ENCODE measurements at regions not wholly inside any gene's neighbourhood (a gene's known extent, or its start where the extent isn't known, plus 50 kb on each side); places are given as distances from the start of the nearest gene placed in this dataset.

- Histone ChIP-seq H3K4me2 (ENCODE audit: insufficient read depth in 1 of 2, low read depth in 2 of 2, low read length in 2 of 2) (no peak overlapping the region), H2BK12ac (ENCODE audit: low read depth, low read length) (no peak overlapping the region), H3K9ac (replicated peaks in 1 of 4; ENCODE audit: extremely low read depth in 1 of 4, low read depth in 3 of 4, low read length in 3 of 4) (no peak overlapping the region), H3K27ac (ENCODE audit: low read depth, low read length) (no peak overlapping the region), H3K23ac (ENCODE audit: insufficient read length) (no peak overlapping the region), H3K18ac (ENCODE audit: extremely low read depth, low read length) (no peak overlapping the region), H3K79me1 (ENCODE audit: low read depth, low read length) (no peaks in the 10 kb centered on the region), H2BK20ac (ENCODE audit: low read length) (no peak overlapping the region), H3K56ac (replicated peaks; ENCODE audit: insufficient read length, low read depth, low read length) (no peak overlapping the region), H4K8ac (ENCODE audit: extremely low read depth, insufficient read depth, low read length) (no peak overlapping the region), H2AFZ (ENCODE audit: low read length) (peak overlapping the region; percentile 51; the same call in 1 of the 2 replicates), H3K4me1 (replicated peaks in 1 of 4; ENCODE audit: control insufficient read depth in 3 of 4, insufficient read depth in 4 of 4, low read length in 3 of 4) (no peaks in the 10 kb centered on the region), H4K20me1 (replicated peaks in 1 of 2; ENCODE audit: control insufficient read depth in 1 of 2, insufficient read depth in 2 of 2, low read length in 2 of 2) (no peaks in the 10 kb centered on the region), H3K36me3 (ENCODE audit: control insufficient read depth in 2 of 4, insufficient read depth in 4 of 4, low read length in 3 of 4) (no peaks in the 10 kb centered on the region; a peak in 1 of 8 replicates), H3K14ac (ENCODE audit: insufficient read length) (no peak overlapping the region), H2BK5ac (ENCODE audit: low read depth, low read length) (no peak overlapping the region), H3K9me3 (ENCODE audit: insufficient read depth in 2 of 2, low read depth in 1 of 2, low read length in 1 of 2) (no peaks in the 10 kb centered on the region), H3K4me3 (ENCODE audit: extremely low read depth in 1 of 4, insufficient read depth in 2 of 4, low read depth in 3 of 4, low read length in 4 of 4) (no peak overlapping the region), H3K27me3 (replicated peaks in 1 of 4; ENCODE audit: control insufficient read depth in 3 of 4, extremely low read depth in 1 of 4, insufficient read depth in 3 of 4, low read length in 3 of 4) (no peaks in the 10 kb centered on the region), H2BK120ac (replicated peaks; ENCODE audit: low read depth, low read length) (no peak overlapping the region), H2AK5ac (ENCODE audit: low read depth, low read length) (no peak overlapping the region), H2BK15ac (ENCODE audit: low read length) (no peak overlapping the region), H4K5ac (ENCODE audit: insufficient read length, low read depth, low read length) (no peak overlapping the region), H3K79me2 (ENCODE audit: control insufficient read depth in 1 of 2, insufficient read depth in 2 of 2, low read length in 2 of 2) (no peaks in the 10 kb centered on the region), H3K4ac (replicated peaks; ENCODE audit: insufficient read length, low read depth, low read length) (no peak overlapping the region), H4K91ac (replicated peaks; ENCODE audit: insufficient read length, low read length) (no peak overlapping the region), H3K23me2 (ENCODE audit: low read depth, low read length) (no peaks in the 10 kb centered on the region; the same call in 1 of the 2 replicates)
- DNase-seq (ENCODE audit: low read depth in 1 of 2, low spot score in 2 of 2) (no peak), FAIRE-seq (no peak)
- ChIA-PET CTCF (ENCODE audit: partially characterized antibody) (interaction anchor here (1.1 to 1.6 kb wide), 4 partner anchors 14 to 168 kb away, joined by 3 to 4 read pairs (median 3); no protein-coding TSS in a partner anchor), POLR2A (ENCODE audit: partially characterized antibody) (interaction anchor here (1.0 kb wide), 1 partner anchor 12 kb away, joined by 3 read pairs; no protein-coding TSS in a partner anchor)
- WGBS, 2 experiments (ENCODE audit: extremely low coverage in 1 of 2, insufficient coverage in 1 of 2, insufficient read length in 1 of 2, insufficient replicate concordance in 2 of 2, low coverage in 1 of 2, low lambda C conversion rate in 2 of 2, missing lambda C conversion rate in 1 of 2) = 89% methylated on average over 5 of the region's 5 CpGs; no CpG with 5 or more reads in 1 of the 2 experiments
- TF ChIP-seq KDM4A (IDR thresholded peaks at IDR 0.05; ENCODE audit: low read depth, low read length, severe bottlenecking) = no peak
- TF ChIP-seq EGR1 (IDR thresholded peaks at IDR 0.05; ENCODE audit: borderline replicate concordance, low read depth, low read length) = no peak
- no peak for TF ChIP-seq ATF2 (IDR thresholded peaks at IDR 0.05; ENCODE audit: low read length)
- TF ChIP-seq SP2 (IDR thresholded peaks at IDR 0.05; ENCODE audit: low read length) = no peak
- no peak for TF ChIP-seq RNF2 (IDR thresholded peaks at IDR 0.05; ENCODE audit: borderline replicate concordance, low read depth, low read length, missing control alignments, poor library complexity, severe bottlenecking)
- TF ChIP-seq TEAD4 (IDR thresholded peaks at IDR 0.05; ENCODE audit: low read depth, low read length) = no peak
- TF ChIP-seq MAFK (IDR thresholded peaks at IDR 0.05; ENCODE audit: low read depth, low read length) = no peak
- no peak for TF ChIP-seq TAF1 (IDR thresholded peaks at IDR 0.05; ENCODE audit: low read depth, low read length)
- TF ChIP-seq SIRT6 (IDR thresholded peaks at IDR 0.05; ENCODE audit: low read length) = no peak
- TF ChIP-seq CTBP2 (IDR thresholded peaks at IDR 0.05; ENCODE audit: borderline replicate concordance, insufficient read depth, insufficient read length, low read length) = no peak
- no peak for TF ChIP-seq YY1 (IDR thresholded peaks at IDR 0.05; ENCODE audit: low read depth, low read length)
- no peak for TF ChIP-seq CHD2 (IDR thresholded peaks at IDR 0.05; ENCODE audit: low read length)
These were observed 55.8 kb upstream of the SLC7A14 start for GRCh38 chr3:170641510-170642236.
